Stimulated activated naive CD8-positive, alpha-beta T cell treated with anti-CD3 and anti-CD28 coated beads, Interleukin-15, Interleukin-2, amounts not matched to agents 100 ng/mL and 50 ng/mL, for 24 hours (primary cell): ENCODE measurements at regions not wholly inside any gene's neighbourhood (a gene's known extent, or its start where the extent isn't known, plus 50 kb on each side); places are given as distances from the start of the nearest gene placed in this dataset.
"Not testable (repeated sequence)": the region's sequence is repeated elsewhere in the genome, so short reads cannot be mapped to it uniquely, and the experiment has no call there.

Source experiments
- H3K27ac Mint-ChIP-seq: one replicate; pipeline ENCODE4 v1.8.0; 2021; ENCODE audit warnings: mild to moderate bottlenecking, mixed read lengths
- H3K27me3 Mint-ChIP-seq: one replicate; pipeline ENCODE4 v1.8.0; 2021; ENCODE audit warnings: mixed read lengths
- H3K36me3 Mint-ChIP-seq: one replicate; pipeline ENCODE4 v1.8.0; 2021; ENCODE audit warnings: low read depth, mixed read lengths
- H3K4me1 Mint-ChIP-seq: one replicate; pipeline ENCODE4 v1.8.0; 2021; ENCODE audit warnings: low read depth, mixed read lengths
- H3K4me3 Mint-ChIP-seq: one replicate; pipeline ENCODE4 v1.8.0; 2021; ENCODE audit warnings: mild to moderate bottlenecking, mixed read lengths
- H3K9me3 Mint-ChIP-seq: one replicate; pipeline ENCODE4 v1.8.0; 2021; ENCODE audit warnings: mixed read lengths

DNA sequence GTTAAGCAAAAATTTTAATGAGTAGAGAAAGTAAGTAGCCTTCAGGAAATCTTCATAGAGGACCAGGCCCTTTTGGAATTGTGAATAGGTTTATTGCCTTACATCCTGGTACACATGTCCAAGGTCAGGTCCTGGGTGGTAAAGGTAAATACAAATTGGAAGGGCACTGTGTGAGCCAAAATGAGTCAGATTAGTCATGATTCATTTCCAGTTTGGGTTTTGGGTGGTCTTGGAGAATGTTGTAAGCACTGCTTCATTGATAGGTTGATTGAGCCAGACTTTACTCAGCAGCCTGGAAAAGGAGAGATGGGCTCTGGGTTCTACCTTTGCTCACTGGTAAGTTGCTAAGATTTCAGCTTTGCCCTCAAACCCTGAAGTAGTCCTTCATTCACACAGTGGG is 82.5 kb upstream of the ZNF169 start:
- H3K4me3 Mint-ChIP-seq = no peak overlapping the region
- H3K27ac Mint-ChIP-seq = peak overlapping the region; percentile 89
- no peaks in the 10 kb centered on the region for H3K9me3 Mint-ChIP-seq
- H3K27me3 Mint-ChIP-seq = no peaks in the 10 kb centered on the region
- H3K4me1 Mint-ChIP-seq = peaks cover 95% of the 10 kb centered on the region
- peaks cover 90% of the 10 kb centered on the region for H3K36me3 Mint-ChIP-seq

GRCh38 chr9:94178927-94179326 is 80.2 kb upstream of the ZNF169 start:
- peaks cover 90% of the 10 kb centered on the region for H3K4me1 Mint-ChIP-seq
- H3K9me3 Mint-ChIP-seq = no peaks in the 10 kb centered on the region
- H3K36me3 Mint-ChIP-seq = peaks cover 81% of the 10 kb centered on the region
- no peaks in the 10 kb centered on the region for H3K27me3 Mint-ChIP-seq
- H3K27ac Mint-ChIP-seq = peak overlapping the region; percentile 79
- H3K4me3 Mint-ChIP-seq = no peak overlapping the region

- Mint-ChIP-seq H3K36me3 (peaks cover 66% of the 10 kb centered on the region), H3K27ac (peak overlapping the region; percentile 79), H3K4me1 (peaks cover 63% of the 10 kb centered on the region)
Observed at GRCh38 chr9:94181408-94182181, 77.5 kb upstream of the ZNF169 start.

DNA sequence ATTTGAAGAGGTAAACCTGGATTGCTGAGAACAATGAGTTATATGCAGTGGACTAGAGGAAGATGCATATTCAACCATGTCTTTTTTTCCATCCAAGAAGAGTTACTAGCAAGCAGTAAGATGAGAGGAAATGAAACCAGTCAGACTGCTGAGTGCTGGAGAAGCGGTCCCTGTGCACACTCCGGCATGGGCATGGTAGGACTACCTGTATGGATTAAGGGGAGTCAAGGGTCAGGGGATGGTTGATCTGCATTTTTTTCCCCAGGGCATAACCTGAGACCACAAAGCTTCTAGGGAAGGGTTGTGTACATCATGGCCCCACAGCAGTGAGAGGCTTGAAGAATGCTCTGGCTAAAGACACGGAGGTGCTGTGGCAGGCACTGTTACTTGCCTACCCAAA is 76.6 kb upstream of the ZNF169 start:
- Mint-ChIP-seq H3K4me1 (peaks cover 54% of the 10 kb centered on the region), H3K36me3 (peaks cover 66% of the 10 kb centered on the region), H3K4me3 (no peak overlapping the region), H3K27me3 (no peaks in the 10 kb centered on the region), H3K27ac (no peak overlapping the region), H3K9me3 (no peaks in the 10 kb centered on the region)

More at GRCh38 chr9:94181408-94182181, 77.5 kb upstream of the ZNF169 start:
- no peak overlapping the region for H3K4me3 Mint-ChIP-seq
- no peaks in the 10 kb centered on the region for H3K27me3 Mint-ChIP-seq
- H3K9me3 Mint-ChIP-seq = no peaks in the 10 kb centered on the region

GRCh38 chr9:94183240-94183999 is 75.7 kb upstream of the ZNF169 start:
- Mint-ChIP-seq H3K27ac (peak overlapping the region; percentile 29), H3K9me3 (peaks cover 3% of the 10 kb centered on the region), H3K27me3 (no peaks in the 10 kb centered on the region), H3K36me3 (peaks cover 70% of the 10 kb centered on the region), H3K4me3 (no peak overlapping the region), H3K4me1 (peaks cover 47% of the 10 kb centered on the region)

GRCh38 chr9:94188246-94188645 is 70.9 kb upstream of the ZNF169 start:
- no peak overlapping the region for H3K27ac Mint-ChIP-seq
- no peak overlapping the region for H3K4me3 Mint-ChIP-seq
- H3K4me1 Mint-ChIP-seq = peaks cover 4% of the 10 kb centered on the region
- H3K9me3 Mint-ChIP-seq = peaks cover 26% of the 10 kb centered on the region
- no peaks in the 10 kb centered on the region for H3K27me3 Mint-ChIP-seq
- peaks cover 63% of the 10 kb centered on the region for H3K36me3 Mint-ChIP-seq

DNA sequence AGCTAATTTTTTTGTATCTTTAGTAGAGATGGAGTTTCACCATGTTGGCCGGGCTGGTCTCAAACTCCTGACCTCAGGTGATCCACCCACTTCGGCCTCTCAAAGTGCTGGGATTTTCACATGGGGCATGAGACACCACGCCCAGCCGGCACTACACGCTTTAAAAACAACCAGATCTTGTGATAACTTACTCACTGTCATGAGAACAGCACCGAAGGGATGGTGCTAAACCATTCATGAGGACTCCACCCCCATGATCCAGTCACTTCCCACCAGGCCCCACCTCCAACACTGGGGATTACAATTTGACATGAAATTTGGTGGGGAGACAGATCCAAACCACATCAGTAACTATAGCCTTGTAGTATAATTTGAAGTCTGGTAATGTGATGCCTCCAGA is 67.4 kb upstream of the ZNF169 start:
- peaks cover 53% of the 10 kb centered on the region for H3K9me3 Mint-ChIP-seq
- H3K27ac Mint-ChIP-seq, H3K4me1 Mint-ChIP-seq, H3K4me3 Mint-ChIP-seq, H3K27me3 Mint-ChIP-seq: not testable (repeated sequence)
- H3K36me3 Mint-ChIP-seq = peaks cover 79% of the 10 kb centered on the region

GRCh38 chr9:94198414-94198813 is 60.7 kb upstream of the ZNF169 start:
- Mint-ChIP-seq H3K27ac (no peak overlapping the region), H3K27me3 (no peaks in the 10 kb centered on the region), H3K9me3 (peaks cover 32% of the 10 kb centered on the region), H3K4me1 (no peaks in the 10 kb centered on the region), H3K4me3 (no peak overlapping the region), H3K36me3 (peaks cover 34% of the 10 kb centered on the region)

GRCh38 chr9:94199776-94200175 is 59.3 kb upstream of the ZNF169 start:
- Mint-ChIP-seq H3K27me3 (no peaks in the 10 kb centered on the region), H3K4me1 (no peaks in the 10 kb centered on the region), H3K27ac (no peak overlapping the region), H3K36me3 (peaks cover 29% of the 10 kb centered on the region), H3K9me3 (peaks cover 30% of the 10 kb centered on the region), H3K4me3 (no peak overlapping the region)

DNA sequence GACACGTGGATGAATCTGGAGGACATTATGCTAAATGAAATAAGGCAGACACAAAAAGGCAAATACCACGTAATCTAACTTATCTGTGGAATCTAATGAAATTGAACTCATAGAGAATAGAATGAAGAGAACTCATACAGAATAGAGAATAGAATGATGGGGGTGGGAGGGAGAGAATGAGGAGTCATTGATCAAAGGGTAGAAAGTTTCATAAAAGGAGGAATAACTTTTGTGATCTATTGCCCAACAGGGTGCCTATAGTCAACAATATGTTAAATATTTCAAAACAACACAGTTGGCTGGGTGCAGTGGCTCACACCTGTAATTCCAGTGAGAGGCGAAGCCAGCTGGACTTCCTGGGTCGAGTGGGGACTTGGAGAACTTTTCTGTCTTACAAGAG is 54.9 kb upstream of the ZNF169 start:
- H3K9me3 Mint-ChIP-seq = peaks cover 13% of the 10 kb centered on the region
- no peaks in the 10 kb centered on the region for H3K4me1 Mint-ChIP-seq
- no peak overlapping the region for H3K27ac Mint-ChIP-seq
- peaks cover 10% of the 10 kb centered on the region for H3K36me3 Mint-ChIP-seq
- H3K4me3 Mint-ChIP-seq = no peak overlapping the region
- peaks cover 4% of the 10 kb centered on the region for H3K27me3 Mint-ChIP-seq

DNA sequence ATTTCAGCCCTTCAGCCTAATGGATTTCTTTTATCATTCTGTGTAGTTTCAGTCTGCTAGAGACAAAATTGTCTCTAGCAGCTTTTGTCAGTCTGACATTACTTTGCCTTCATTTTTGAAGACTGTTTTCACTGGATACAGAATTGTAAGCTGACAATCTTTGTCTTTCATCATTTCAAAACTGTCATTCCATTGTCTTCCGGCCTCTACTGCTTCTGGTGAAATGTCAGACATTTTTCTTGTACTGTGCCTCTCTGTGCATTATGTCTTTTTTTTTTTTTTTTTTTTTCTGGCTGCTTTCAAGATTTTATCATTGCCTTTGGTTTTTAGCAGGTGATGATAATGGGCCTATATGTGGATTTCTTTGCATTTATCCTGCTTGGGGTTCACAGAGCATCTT is 51.3 kb upstream of the ZNF169 start:
- peaks cover 10% of the 10 kb centered on the region for H3K9me3 Mint-ChIP-seq
- no peaks in the 10 kb centered on the region for H3K4me1 Mint-ChIP-seq

More for the DNA sequence above, 51.3 kb upstream of the ZNF169 start:
- Mint-ChIP-seq H3K27ac (no peak overlapping the region), H3K36me3 (peaks cover 10% of the 10 kb centered on the region), H3K27me3 (peaks cover 4% of the 10 kb centered on the region), H3K4me3 (no peak overlapping the region)
